ENCODE measurements at regions not wholly inside any gene's neighbourhood (a gene's known extent, or its start where the extent isn't known, plus 50 kb on each side); places are given as distances from the start of the nearest gene placed in this dataset.
"Not testable (repeated sequence)": the region's sequence is repeated elsewhere in the genome, so short reads cannot be mapped to it uniquely, and the experiment has no call there.

DNA sequence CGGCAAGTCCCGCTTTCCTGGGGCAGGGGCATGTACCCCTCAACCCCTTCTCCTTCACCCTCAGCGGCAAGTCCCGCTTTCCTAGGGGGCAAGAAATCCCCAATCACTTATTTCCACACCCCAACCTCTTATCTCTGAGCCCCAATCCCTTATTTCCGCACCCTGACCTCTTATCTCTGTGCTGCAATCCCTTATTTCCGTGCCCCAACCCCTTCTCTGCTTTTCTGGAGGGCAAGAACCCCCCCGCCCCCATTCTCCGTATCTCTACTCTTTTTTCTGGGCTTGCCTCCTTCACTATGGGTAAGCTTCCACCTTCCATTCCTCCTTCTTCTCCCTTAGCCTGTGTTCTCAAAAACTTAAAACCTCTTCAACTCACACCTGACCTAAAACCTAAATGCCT is 156.9 kb upstream of the CNOT2 start:
- not testable (repeated sequence) for H3K4me3 Mint-ChIP-seq; H3K27me3 Mint-ChIP-seq; H3K9me3 Mint-ChIP-seq; H3K4me1 Mint-ChIP-seq; DNase-seq; H3K27ac Mint-ChIP-seq; ATAC-seq (replicated peaks); H3K36me3 Mint-ChIP-seq

DNA sequence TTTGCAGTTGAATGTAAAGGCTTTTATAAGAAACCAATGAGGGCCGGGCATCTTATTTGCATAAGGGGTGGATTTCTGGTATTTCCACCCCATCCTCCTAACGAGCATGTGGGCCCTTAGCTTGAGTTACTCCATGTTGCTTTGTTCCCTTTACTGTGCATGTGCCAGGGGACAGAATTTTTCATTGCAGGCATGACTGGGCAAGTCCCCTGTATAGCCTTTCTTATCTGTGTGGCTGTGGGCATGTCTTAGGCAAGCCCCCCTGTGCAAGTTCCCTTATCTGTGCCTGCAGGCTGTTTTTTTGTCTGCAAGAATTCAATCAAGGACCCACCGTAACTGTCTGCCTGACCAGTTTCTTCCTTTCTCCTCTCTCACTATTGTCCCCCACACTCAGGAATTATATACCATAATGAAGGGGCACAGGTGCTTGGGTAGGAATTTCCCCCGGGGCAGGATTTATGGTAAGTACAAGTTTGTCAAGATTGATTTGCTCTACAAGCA is 152.2 kb upstream of the CNOT2 start:
- Mint-ChIP-seq H3K36me3 (no peaks in the 10 kb centered on the region), H3K4me1 (no peaks in the 10 kb centered on the region), H3K4me3 (no peak overlapping the region), H3K9me3 (peaks cover 3 to 8% of the 10 kb centered on the region in 2 donors), H3K27me3 (no peaks in the 10 kb centered on the region), H3K27ac (no peak overlapping the region)
- ATAC-seq (replicated peaks) (no peak), DNase-seq (no peak)

- no peaks in the 10 kb centered on the region for H3K4me1 Mint-ChIP-seq
- no peak for ATAC-seq (replicated peaks)
- H3K9me3 Mint-ChIP-seq: no peaks in the 10 kb centered on the region
- no peak for DNase-seq
- H3K36me3 Mint-ChIP-seq: no peaks in the 10 kb centered on the region
- H3K27ac Mint-ChIP-seq: no peak overlapping the region
- no peak overlapping the region for H3K4me3 Mint-ChIP-seq
- no peaks in the 10 kb centered on the region for H3K27me3 Mint-ChIP-seq
These were observed 148.8 kb upstream of the CNOT2 start for GRCh38 chr12:70094467-70094866.

GRCh38 chr12:70096759-70097410 is 146.3 kb upstream of the CNOT2 start:
- Mint-ChIP-seq H3K9me3 (no peaks in the 10 kb centered on the region), H3K27me3 (no peaks in the 10 kb centered on the region), H3K4me3 (no peak overlapping the region), H3K36me3 (no peaks in the 10 kb centered on the region), H3K4me1 (no peaks in the 10 kb centered on the region), H3K27ac (no peak overlapping the region)
- no peak for ATAC-seq (replicated peaks)
- no peak for DNase-seq

GRCh38 chr12:70101064-70101463 is 142.2 kb upstream of the CNOT2 start:
- no peak overlapping the region for H3K27ac Mint-ChIP-seq
- DNase-seq: no peak
- no peak overlapping the region for H3K4me3 Mint-ChIP-seq
- H3K36me3 Mint-ChIP-seq: no peaks in the 10 kb centered on the region
- no peaks in the 10 kb centered on the region for H3K4me1 Mint-ChIP-seq
- ATAC-seq (replicated peaks): no peak
- H3K27me3 Mint-ChIP-seq: no peaks in the 10 kb centered on the region
- no peaks in the 10 kb centered on the region for H3K9me3 Mint-ChIP-seq

DNA sequence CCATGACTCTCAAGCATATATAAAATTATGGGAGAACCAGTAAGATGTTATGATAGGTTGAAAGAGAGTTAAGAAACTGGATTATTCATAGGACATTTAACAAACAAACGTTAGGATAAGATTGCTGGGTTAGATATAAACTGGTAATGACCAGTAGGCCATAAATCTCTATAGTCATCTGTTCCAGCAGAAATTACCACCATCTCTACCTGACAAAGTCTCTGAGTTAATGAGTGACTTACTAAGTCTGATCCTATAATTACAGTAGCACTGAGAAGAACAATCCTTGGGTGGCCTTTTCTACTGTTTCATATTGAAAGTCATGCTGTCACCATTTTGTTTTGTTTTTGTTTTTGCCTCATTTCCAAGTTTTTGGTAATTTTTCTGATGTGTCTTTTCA is 136.9 kb upstream of the CNOT2 start:
- Mint-ChIP-seq H3K27ac (no peak overlapping the region), H3K4me3 (no peak overlapping the region)
- no peak for DNase-seq

DNA sequence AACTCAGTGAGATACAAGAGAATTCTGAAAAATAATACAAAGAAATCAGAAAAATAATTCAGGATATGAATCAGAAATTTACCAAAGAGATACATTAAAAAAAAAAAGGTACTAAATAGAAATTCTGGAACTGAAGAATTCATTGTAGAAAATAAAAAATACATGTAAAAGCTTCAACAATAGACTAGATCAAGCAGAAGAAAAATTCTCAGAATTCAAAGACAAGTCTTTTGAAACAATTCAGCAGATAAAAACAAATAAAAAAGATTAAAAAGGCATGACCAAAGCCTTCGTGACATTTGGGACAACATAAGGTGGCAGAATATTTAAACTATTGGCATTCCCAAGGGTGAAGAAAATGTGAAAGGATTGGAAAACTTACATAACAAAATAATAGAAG is 133.1 kb upstream of the CNOT2 start:
- Mint-ChIP-seq H3K27me3 (no peaks in the 10 kb centered on the region), H3K9me3 (peaks cover 20 to 33% of the 10 kb centered on the region in 2 donors), H3K27ac (no peak overlapping the region), H3K36me3 (peaks cover 0 to 4% of the 10 kb centered on the region in 2 donors), H3K4me1 (no peaks in the 10 kb centered on the region), H3K4me3 (no peak overlapping the region)
- DNase-seq (no peak), ATAC-seq (replicated peaks) (no peak)

More for the DNA sequence above, 136.9 kb upstream of the CNOT2 start:
- Mint-ChIP-seq H3K9me3 (peaks cover 13 to 21% of the 10 kb centered on the region in 2 donors), H3K4me1 (no peaks in the 10 kb centered on the region), H3K36me3 (peaks cover 0 to 4% of the 10 kb centered on the region in 2 donors), H3K27me3 (no peaks in the 10 kb centered on the region)
- no peak for ATAC-seq (replicated peaks)

- H3K36me3 Mint-ChIP-seq: no peaks in the 10 kb centered on the region
These were observed 125.6 kb upstream of the CNOT2 start for GRCh38 chr12:70117670-70118069.

GRCh38 chr12:70120970-70121369 is 122.3 kb upstream of the CNOT2 start:
- no peak for DNase-seq
- no peaks in the 10 kb centered on the region for H3K27me3 Mint-ChIP-seq

More at GRCh38 chr12:70117670-70118069, 125.6 kb upstream of the CNOT2 start:
- DNase-seq: no peak
- Mint-ChIP-seq H3K9me3 (peaks cover 4 to 9% of the 10 kb centered on the region in 2 donors), H3K4me1 (no peaks in the 10 kb centered on the region), H3K4me3 (no peak overlapping the region), H3K27me3 (no peaks in the 10 kb centered on the region), H3K27ac (no peak overlapping the region)
- no peak for ATAC-seq (replicated peaks)

DNA sequence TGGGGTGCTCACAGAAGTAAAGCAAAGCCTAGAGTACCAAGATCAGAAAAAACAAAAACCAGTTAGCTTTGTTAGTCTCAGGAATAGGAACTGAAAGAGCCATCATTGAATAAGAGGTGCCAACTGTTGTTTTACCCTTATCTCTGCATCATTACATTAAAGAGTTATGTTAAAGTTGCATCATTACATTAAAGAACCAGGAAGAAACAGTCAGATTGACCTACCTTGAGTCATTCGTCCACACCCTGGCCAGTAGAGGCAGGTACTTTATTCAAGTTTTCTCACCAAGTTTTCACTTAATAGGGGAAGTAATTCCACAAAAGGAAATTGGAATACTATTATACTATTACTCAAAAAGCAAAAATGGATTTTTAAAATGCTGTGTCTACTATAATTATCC is 121.7 kb upstream of the CNOT2 start:
- Mint-ChIP-seq H3K4me3 (no peak overlapping the region), H3K27ac (no peak overlapping the region), H3K36me3 (no peaks in the 10 kb centered on the region), H3K4me1 (no peaks in the 10 kb centered on the region), H3K9me3 (peaks cover 3 to 4% of the 10 kb centered on the region in 2 donors), H3K27me3 (no peaks in the 10 kb centered on the region)
- DNase-seq (no peak), ATAC-seq (replicated peaks) (no peak)

More at GRCh38 chr12:70120970-70121369, 122.3 kb upstream of the CNOT2 start:
- Mint-ChIP-seq H3K36me3 (no peaks in the 10 kb centered on the region), H3K4me1 (no peaks in the 10 kb centered on the region), H3K27ac (no peak overlapping the region), H3K9me3 (peaks cover 3 to 4% of the 10 kb centered on the region in 2 donors), H3K4me3 (no peak overlapping the region)
- ATAC-seq (replicated peaks): no peak

- Mint-ChIP-seq H3K9me3 (peaks cover 2 to 4% of the 10 kb centered on the region in 2 donors), H3K4me3 (no peak overlapping the region), H3K36me3 (no peaks in the 10 kb centered on the region), H3K4me1 (no peaks in the 10 kb centered on the region), H3K27ac (no peak overlapping the region), H3K27me3 (no peaks in the 10 kb centered on the region)
- DNase-seq (no peak), ATAC-seq (replicated peaks) (no peak)
These were observed 120.4 kb upstream of the CNOT2 start for GRCh38 chr12:70122804-70123203.

- Mint-ChIP-seq H3K36me3 (peaks cover 0 to 1% of the 10 kb centered on the region in 2 donors), H3K4me1 (no peaks in the 10 kb centered on the region)
These were observed 94.2 kb upstream of the CNOT2 start for GRCh38 chr12:70149013-70149412.

DNA sequence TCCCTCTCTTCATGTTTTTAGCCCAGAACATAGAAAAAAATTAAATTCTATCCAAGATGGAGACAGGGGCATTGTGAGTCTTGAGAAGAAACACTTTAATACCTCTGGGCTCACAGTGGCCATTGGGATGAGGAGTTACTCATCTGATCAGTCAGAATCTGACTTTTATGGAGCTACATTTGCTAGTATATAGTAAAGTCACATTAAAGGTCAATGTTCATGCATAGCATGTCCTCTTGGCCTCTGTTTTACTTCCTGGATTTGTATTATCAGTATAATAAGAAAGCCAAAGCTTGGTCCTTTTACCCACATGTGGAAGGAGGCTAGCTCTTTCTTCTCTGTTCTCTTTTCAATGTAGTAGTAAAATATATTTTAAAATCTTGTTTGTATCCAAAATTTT is 93.6 kb upstream of the CNOT2 start:
- no peak overlapping the region for H3K27ac Mint-ChIP-seq
- ATAC-seq (replicated peaks) (no peak), DNase-seq (no peak)
- H3K4me1 Mint-ChIP-seq: no peaks in the 10 kb centered on the region
- peaks cover 0 to 1% of the 10 kb centered on the region in 2 donors for H3K36me3 Mint-ChIP-seq
- no peak overlapping the region for H3K4me3 Mint-ChIP-seq
- H3K27me3 Mint-ChIP-seq: peaks cover 5 to 11% of the 10 kb centered on the region in 2 donors
- H3K9me3 Mint-ChIP-seq: peaks cover 2 to 4% of the 10 kb centered on the region in 2 donors

More at GRCh38 chr12:70149013-70149412, 94.2 kb upstream of the CNOT2 start:
- H3K9me3 Mint-ChIP-seq: peaks cover 2 to 4% of the 10 kb centered on the region in 2 donors
- H3K27me3 Mint-ChIP-seq: peaks cover 5 to 11% of the 10 kb centered on the region in 2 donors
- no peak overlapping the region for H3K4me3 Mint-ChIP-seq
- no peak for DNase-seq
- ATAC-seq (replicated peaks): no peak
- no peak overlapping the region for H3K27ac Mint-ChIP-seq

- DNase-seq: no peak
- Mint-ChIP-seq H3K4me3 (no peak overlapping the region), H3K36me3 (peaks cover 0 to 1% of the 10 kb centered on the region in 2 donors), H3K27ac (no peak overlapping the region), H3K4me1 (no peaks in the 10 kb centered on the region), H3K9me3 (peaks cover 3 to 4% of the 10 kb centered on the region in 2 donors), H3K27me3 (peaks cover 5 to 11% of the 10 kb centered on the region in 2 donors)
- ATAC-seq (replicated peaks): no peak
These were observed 93.0 kb upstream of the CNOT2 start for GRCh38 chr12:70150230-70150629.

DNA sequence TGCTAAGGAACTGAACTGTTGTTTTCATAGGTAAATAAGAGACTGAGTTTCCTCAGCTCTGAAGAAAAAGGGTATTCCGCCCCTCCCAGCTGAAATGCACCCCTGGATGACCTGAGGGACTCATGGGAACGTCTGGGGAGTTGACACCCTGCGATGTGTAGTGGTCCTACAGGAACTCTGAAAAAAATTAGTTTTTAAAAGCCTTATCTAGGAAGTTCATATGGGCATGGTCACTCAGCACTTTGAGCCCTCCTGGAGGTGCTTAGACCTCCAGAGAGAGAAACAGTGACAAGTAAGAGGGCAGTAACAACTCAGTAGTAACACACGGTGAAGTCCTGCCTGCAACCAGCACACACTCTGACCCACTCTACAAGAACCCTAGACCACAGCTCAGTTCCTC is 91.2 kb upstream of the CNOT2 start:
- no peak for DNase-seq
- no peak for ATAC-seq (replicated peaks)
- H3K36me3 Mint-ChIP-seq: peaks cover 0 to 1% of the 10 kb centered on the region in 2 donors
- H3K9me3 Mint-ChIP-seq: peaks cover 4% of the 10 kb centered on the region in 2 donors
- no peaks in the 10 kb centered on the region for H3K4me1 Mint-ChIP-seq
- H3K27ac Mint-ChIP-seq: no peak overlapping the region
- H3K4me3 Mint-ChIP-seq: no peak overlapping the region
- H3K27me3 Mint-ChIP-seq: peaks cover 5 to 8% of the 10 kb centered on the region in 2 donors
